ENCODE measurements at regions not wholly inside any gene's neighbourhood (a gene's known extent, or its start where the extent isn't known, plus 50 kb on each side); places are given as distances from the start of the nearest gene placed in this dataset.

DNA sequence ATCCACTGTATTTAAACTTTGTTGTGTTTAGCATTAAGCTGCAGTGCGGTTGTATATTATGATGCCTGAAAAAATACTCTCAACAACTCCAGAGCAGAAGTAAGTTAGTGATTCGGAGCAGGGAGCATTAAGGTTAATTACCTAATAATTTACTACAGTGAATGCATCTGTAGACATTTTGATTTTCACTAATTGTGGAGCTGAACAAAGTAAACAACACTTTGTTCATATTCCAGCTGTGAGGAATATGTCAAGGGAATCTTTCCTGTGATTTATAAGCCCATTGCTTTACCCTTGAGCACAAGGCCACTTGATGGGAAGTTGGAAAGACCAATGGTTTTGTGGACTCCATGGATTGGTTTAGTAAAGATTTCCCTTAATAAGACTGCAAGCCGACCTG lies 77.1 kb downstream of the CBLN4 start:
- intact Hi-C loops (cut with micrococcal nuclease): no loop called here
- no peaks in the 10 kb centered on the region for H4K20me1 ChIP-seq (ENCODE audit: control insufficient read depth, insufficient read depth, low read length, poor library complexity, severe bottlenecking)
- DNase-seq (no peak), ATAC-seq (ENCODE audit: low read depth) (no peak)
- no peak overlapping the region for H3K27ac ChIP-seq (ENCODE audit: low read length in 2 of 2)
- H2AFZ ChIP-seq (ENCODE audit: insufficient read depth, low read depth, low read length, poor library complexity, severe bottlenecking): no peak overlapping the region
- no peak overlapping the region for H3K4me3 Mint-ChIP-seq
- no peaks in the 10 kb centered on the region for H3K27me3 Mint-ChIP-seq
- H3K4me1 ChIP-seq (ENCODE audit: control insufficient read depth in 2 of 2, insufficient read depth in 2 of 2, low read length in 2 of 2): no peaks in the 10 kb centered on the region
- no peaks in the 10 kb centered on the region for H3K79me2 ChIP-seq (ENCODE audit: control insufficient read depth, insufficient read depth, low read length)
- ChIA-PET POLR2A (no interaction called here), CTCF (no interaction called here)
- H3K9me3 ChIP-seq (ENCODE audit: control extremely low read depth in 1 of 3, control insufficient read depth in 2 of 3, insufficient read depth in 1 of 3, low read length in 2 of 3): no peaks in the 10 kb centered on the region
- no peak overlapping the region for H3K4me2 ChIP-seq (replicated peaks; ENCODE audit: low read depth, low read length, poor library complexity, severe bottlenecking)
- no peak overlapping the region for H3K4me3 ChIP-seq (ENCODE audit: control extremely low read depth in 1 of 5, extremely low read depth in 1 of 5, insufficient read depth in 1 of 5, low read depth in 2 of 5, low read length in 4 of 5)
- no peak overlapping the region for H3K9ac ChIP-seq (ENCODE audit: low read length)
- 94% methylated on average over 1 of the region's 3 CpGs for WGBS (ENCODE audit: insufficient coverage)
- TF ChIP-seq, protein P1, sequence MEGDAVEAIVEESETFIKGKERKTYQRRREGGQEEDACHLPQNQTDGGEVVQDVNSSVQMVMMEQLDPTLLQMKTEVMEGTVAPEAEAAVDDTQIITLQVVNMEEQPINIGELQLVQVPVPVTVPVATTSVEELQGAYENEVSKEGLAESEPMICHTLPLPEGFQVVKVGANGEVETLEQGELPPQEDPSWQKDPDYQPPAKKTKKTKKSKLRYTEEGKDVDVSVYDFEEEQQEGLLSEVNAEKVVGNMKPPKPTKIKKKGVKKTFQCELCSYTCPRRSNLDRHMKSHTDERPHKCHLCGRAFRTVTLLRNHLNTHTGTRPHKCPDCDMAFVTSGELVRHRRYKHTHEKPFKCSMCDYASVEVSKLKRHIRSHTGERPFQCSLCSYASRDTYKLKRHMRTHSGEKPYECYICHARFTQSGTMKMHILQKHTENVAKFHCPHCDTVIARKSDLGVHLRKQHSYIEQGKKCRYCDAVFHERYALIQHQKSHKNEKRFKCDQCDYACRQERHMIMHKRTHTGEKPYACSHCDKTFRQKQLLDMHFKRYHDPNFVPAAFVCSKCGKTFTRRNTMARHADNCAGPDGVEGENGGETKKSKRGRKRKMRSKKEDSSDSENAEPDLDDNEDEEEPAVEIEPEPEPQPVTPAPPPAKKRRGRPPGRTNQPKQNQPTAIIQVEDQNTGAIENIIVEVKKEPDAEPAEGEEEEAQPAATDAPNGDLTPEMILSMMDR (IDR thresholded peaks at IDR 0.05): no peak
- TF ChIP-seq EZH2 (IDR thresholded peaks at IDR 0.05; ENCODE audit: borderline replicate concordance, insufficient read depth, low read depth, low read length, poor library complexity, severe bottlenecking): no peak
- no peaks in the 10 kb centered on the region for H3K36me3 ChIP-seq (replicated peaks in 1 of 2; ENCODE audit: control extremely low read depth in 1 of 2, control insufficient read depth in 1 of 2, extremely low read depth in 1 of 2, insufficient read depth in 2 of 2, low read length in 1 of 2)
- H3K9me3 Mint-ChIP-seq (ENCODE audit: insufficient read depth): peaks cover 4% of the 10 kb centered on the region
- H3K27ac Mint-ChIP-seq: no peak overlapping the region
- H3K27me3 ChIP-seq (replicated peaks in 1 of 4; ENCODE audit: control extremely low read depth in 1 of 4, control insufficient read depth in 3 of 4, insufficient read depth in 4 of 4, low read length in 3 of 4): no peaks in the 10 kb centered on the region
- H3K4me1 Mint-ChIP-seq: no peaks in the 10 kb centered on the region

DNA sequence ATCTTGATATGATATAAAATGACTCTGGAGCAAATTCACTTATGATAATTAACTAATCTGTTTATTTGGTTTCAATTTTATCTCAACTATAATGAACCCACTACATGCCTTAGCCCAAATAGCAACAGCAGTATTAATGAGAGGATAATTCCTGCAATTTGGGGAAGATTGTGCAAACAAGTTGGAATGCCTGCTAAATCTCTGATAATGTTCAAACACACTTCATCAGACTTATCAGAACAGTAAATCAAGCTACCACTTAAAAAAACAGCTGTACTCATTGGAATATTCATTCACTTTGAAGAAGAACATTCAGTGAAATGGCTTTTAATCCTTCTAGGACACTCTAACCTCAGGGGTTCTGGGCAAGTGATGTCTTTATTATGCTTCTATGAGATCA lies 85.4 kb downstream of the CBLN4 start:
- Mint-ChIP-seq H3K27me3 (no peaks in the 10 kb centered on the region), H3K27ac (no peak overlapping the region), H3K9me3 (ENCODE audit: insufficient read depth) (peaks cover 5% of the 10 kb centered on the region), H3K4me3 (no peak overlapping the region), H3K4me1 (no peaks in the 10 kb centered on the region)
- no peaks in the 10 kb centered on the region for H3K36me3 ChIP-seq (replicated peaks in 1 of 2; ENCODE audit: control extremely low read depth in 1 of 2, control insufficient read depth in 1 of 2, extremely low read depth in 1 of 2, insufficient read depth in 2 of 2, low read length in 1 of 2)
- H2AFZ ChIP-seq (ENCODE audit: insufficient read depth, low read depth, low read length, poor library complexity, severe bottlenecking): no peak overlapping the region
- POLR2A ChIA-PET: no interaction called here
- CTCF ChIA-PET: no interaction called here
- intact Hi-C loops (cut with micrococcal nuclease): no loop called here
- no peaks in the 10 kb centered on the region for H3K79me2 ChIP-seq (ENCODE audit: control insufficient read depth, insufficient read depth, low read length)
- no peak overlapping the region for H3K27ac ChIP-seq (ENCODE audit: low read length in 2 of 2)
- H3K27me3 ChIP-seq (replicated peaks in 1 of 4; ENCODE audit: control extremely low read depth in 1 of 4, control insufficient read depth in 3 of 4, insufficient read depth in 4 of 4, low read length in 3 of 4): no peaks in the 10 kb centered on the region
- H3K9me3 ChIP-seq (ENCODE audit: control extremely low read depth in 1 of 3, control insufficient read depth in 2 of 3, insufficient read depth in 1 of 3, low read length in 2 of 3): no peaks in the 10 kb centered on the region
- no peaks in the 10 kb centered on the region for H3K4me1 ChIP-seq (ENCODE audit: control insufficient read depth in 2 of 2, insufficient read depth in 2 of 2, low read length in 2 of 2)
- no peak overlapping the region for H3K9ac ChIP-seq (ENCODE audit: low read length)
- H3K4me3 ChIP-seq (ENCODE audit: control extremely low read depth in 1 of 5, extremely low read depth in 1 of 5, insufficient read depth in 1 of 5, low read depth in 2 of 5, low read length in 4 of 5): no peak overlapping the region
- no peaks in the 10 kb centered on the region for H4K20me1 ChIP-seq (ENCODE audit: control insufficient read depth, insufficient read depth, low read length, poor library complexity, severe bottlenecking)
- ATAC-seq (ENCODE audit: low read depth): no peak
- no peak overlapping the region for H3K4me2 ChIP-seq (replicated peaks; ENCODE audit: low read depth, low read length, poor library complexity, severe bottlenecking)
- no peak for DNase-seq
- no peak for TF ChIP-seq EZH2 (IDR thresholded peaks at IDR 0.05; ENCODE audit: borderline replicate concordance, insufficient read depth, low read depth, low read length, poor library complexity, severe bottlenecking)
- TF ChIP-seq, protein P1 (IDR thresholded peaks at IDR 0.05): no peak
